8988T (cell line): ENCODE measurements at regions not wholly inside any gene's neighbourhood (a gene's known extent, or its start where the extent isn't known, plus 50 kb on each side); places are given as distances from the start of the nearest gene placed in this dataset.

Experiments used
- DNase-seq: peaks from one replicate; pipeline ENCODE4 v3.0.0; 2011

- peak; percentile 40 for DNase-seq
These were observed 375.7 kb upstream of the CAMK1G start for GRCh38 chr1:209207701-209208286.

DNA sequence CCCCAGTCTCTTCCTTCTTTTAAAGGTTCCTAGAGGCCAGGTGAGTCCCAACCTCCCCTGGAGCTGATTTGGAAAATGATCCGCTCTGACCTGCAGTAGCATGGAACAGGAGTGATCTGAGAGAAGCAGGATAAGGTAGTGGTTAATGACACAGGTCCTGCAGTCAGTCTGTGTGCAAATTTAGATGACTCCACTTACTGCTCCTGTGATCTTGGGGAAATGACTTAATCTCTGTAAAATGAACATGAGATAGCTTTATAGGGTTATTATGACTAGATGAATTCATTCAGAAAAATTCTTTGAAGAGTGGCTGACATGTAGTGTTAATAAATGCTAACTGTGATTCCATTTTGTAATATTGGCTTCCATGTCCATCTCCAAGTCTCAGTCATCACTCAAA, 374.9 kb upstream of the CAMK1G start:
- no peak for DNase-seq

DNA sequence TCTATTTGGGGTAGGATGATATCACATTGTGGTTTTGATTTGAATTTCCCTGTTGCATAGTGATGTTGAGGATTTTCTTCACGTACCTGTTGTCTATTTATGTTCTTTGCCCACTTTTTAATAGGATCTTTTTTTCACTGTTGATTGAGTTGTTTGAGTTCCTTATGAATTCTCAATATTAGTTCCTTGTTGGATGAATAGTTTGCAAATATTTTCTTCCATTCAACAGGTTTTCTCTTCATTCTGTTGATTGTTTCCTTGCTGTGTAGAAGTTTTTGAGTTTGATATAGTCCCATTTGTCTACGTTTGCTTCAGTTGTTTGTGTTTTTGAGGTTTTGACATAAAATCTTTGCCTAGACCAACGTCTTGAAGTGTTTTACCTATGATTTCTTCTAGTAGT, 369.5 kb upstream of the CAMK1G start:
- DNase-seq = no peak

DNA sequence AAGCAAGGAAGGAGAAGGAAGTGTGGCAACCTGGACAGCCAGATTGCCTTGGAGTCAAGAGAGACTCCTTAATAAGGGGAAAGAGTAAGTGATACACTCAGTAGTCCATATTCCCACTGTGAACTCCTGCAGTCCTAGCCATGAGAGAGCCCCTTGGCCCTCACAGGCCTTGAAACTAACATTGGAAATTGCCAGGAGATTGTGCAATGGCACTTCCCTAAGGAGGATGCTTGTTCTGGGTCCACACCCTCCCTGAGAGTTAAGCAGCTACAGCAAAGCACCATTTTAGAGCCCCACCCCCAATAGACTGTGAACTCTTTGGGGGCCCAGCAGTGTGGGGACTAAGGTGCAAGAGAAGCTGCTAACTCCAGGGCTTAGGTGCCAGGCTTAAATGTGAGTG, 367.7 kb upstream of the CAMK1G start:
- DNase-seq = no peak

DNA sequence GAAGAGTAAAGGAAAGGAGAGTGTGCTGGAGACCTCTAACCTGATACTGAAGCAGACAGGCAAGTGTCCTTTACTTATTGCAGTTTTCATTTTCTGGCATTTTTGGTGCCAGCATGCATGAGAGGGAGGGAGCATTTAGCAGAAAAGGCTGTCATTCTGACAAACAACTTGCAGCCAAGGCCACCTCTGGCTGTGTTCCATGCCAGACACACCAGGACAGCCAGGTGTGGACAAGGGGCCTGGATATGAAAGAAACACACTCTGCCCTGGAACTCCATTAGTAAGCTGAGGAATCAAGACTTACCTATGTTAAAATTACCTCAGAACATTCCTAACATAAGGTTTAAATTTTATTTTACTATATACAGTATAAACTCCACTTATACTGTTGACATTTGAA, 365.4 kb upstream of the CAMK1G start:
- DNase-seq = no peak

GRCh38 chr1:209218981-209219380, 364.5 kb upstream of the CAMK1G start:
- no peak for DNase-seq

DNA sequence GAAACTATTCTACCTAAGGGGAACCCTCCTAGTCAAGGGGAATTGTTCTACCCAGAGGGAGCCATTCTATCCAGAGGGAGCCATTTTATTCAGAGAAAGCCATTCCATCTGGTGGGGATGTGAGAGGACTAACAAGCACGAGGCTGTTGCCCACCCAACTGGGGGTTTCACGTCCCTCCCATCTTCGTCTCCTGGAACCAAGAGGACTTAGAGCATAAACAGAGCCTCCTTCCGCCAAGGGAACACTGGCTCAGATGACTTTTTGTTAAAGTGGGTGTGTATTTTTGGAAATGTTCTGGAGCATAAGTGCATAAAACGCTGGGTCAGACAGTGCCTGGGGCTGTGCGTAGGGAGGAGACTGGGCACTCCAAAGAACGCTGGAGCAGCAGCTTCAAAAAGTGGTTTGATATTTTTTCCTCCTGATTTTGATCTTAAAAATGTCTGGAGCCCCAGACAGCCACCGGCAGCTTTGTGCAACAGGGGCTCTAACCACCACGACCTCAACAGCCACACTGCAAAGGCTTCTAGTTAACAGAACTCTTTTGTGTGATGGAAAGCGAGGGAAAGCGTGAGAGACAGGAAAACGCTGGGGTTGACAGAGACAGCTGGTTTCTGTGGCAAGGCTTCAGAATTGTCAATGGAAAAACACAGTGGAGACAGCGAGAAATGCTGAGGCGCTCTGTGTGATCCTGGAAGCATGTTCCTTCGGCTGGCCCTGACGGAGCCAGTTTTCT, 363.6 kb upstream of the CAMK1G start:
- DNase-seq = no peak

- DNase-seq = no peak
These were observed 360.7 kb upstream of the CAMK1G start for GRCh38 chr1:209222826-209223225.

GRCh38 chr1:209223791-209224190, 359.7 kb upstream of the CAMK1G start:
- DNase-seq = no peak

- DNase-seq = no peak
These were observed 358.6 kb upstream of the CAMK1G start for GRCh38 chr1:209224886-209225285.

DNA sequence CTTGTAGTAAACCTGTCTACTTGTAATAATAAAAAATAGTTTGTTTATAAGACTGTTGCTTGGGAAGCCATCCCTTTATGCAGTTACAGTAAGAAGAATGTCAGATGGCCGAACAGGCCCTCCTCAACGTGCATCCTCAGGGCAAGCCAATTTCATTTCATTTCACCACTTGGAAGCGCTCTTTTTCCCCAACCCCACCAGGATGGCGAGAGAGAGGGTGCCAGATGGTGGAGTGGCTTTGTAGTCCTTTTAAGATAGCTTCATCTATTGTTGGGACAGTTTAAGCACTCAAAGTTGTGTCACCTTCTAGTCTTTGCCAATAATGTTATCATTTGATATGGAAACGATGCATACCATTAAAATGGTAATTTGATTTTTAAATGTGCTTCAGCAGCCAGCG, 356.3 kb upstream of the CAMK1G start:
- DNase-seq = no peak

GRCh38 chr1:209227941-209228340, 355.6 kb upstream of the CAMK1G start:
- DNase-seq = no peak

DNA sequence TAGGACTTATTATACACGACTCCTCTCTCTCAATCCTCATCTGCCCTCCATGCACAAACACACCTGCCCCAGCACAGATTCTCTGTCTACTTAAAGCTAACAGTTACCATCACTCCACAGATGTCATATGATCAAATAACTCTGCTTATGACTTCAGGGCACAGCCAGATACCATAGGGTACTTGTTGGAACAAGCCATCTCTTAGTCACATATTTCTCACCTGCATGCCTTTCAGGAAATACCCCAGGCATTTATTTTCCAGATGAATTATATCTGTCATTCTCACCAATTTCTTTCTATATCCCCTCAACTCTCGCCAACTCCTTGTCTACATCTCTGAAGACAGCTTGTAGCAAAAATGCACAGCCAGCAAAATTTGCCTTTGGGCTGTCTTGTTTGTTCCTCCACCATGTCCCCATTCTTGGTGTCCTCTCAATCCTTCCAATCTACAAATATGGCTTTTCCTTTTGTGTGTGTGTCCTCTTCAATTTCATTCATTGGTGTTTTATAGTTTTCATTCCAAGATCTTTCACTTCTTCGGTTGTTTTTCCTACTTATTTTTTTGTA, 353.9 kb upstream of the CAMK1G start:
- DNase-seq = no peak

DNA sequence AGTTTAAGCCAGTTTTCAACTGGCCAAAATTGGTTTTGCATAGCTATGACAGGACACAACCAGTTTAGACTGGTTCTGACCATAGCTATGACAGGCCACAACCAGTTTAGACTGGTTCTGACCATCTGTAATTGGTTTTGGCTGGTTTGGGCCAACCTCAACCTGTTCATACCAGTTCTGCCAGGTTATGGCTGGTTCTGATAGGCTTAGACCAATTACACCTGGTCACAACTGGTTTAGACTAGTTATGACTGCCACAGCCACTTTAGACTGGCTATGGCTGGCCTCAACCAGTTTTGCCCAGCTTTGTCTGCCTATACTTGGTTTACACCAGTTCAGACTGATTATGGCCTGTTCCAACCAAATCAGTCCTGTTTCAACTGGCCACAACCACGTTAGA, 353.2 kb upstream of the CAMK1G start:
- no peak for DNase-seq

DNA sequence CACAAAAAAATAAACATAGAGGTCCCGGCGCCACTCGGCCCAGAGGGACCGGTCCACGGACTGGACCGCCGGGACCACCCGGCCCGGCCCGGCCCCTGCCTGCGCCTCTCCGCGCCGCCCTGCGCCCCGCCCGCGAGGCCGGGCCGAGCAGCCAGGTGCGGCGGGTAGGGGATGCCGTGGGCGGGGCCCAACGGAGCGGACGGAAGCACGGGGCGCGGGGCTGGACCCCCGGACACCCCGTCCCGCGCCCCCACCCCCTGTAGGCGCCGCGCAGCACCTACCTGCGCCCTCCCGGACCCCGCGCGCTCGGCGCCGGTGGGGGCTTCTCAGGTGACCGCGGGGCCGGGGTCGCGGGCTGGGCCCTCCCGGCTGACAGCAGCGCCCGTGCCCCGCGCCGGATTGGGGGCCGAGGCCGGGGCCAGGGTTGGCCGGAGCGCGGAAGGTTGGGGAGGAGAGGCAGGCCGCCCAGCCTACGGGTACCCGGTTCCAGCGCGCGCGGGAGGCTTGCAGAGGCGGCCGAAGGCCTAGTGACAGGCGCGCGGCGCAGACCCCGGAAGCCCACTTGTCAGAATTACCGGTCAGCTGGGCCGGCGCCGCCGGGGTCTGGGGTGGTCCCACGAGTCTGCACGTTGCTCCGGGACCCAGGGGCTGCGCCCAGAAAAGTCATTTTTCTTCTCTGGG, 351.9 kb upstream of the CAMK1G start:
- DNase-seq = no peak

DNA sequence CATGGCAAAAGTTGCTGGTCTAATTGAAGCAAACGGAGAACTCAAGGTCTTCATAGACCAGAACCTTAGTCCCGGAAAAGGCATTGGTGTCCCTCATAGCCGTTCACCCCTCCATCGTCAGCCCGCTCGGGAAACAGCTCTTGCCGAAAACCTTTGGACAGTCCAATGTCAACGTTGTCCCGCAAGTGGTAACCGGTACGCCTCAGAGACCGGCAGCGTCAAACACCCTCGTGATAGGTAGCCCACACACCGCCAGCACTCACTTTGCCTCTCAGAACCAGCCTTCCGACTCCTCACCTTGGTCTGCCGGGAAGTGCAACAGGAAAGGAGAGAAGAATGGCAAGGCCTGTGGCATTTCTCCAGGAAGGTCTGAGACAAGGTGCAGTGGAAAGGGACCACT, 351.3 kb upstream of the CAMK1G start:
- DNase-seq = no peak

- DNase-seq = no peak
These were observed 350.8 kb upstream of the CAMK1G start for GRCh38 chr1:209232759-209233158.

GRCh38 chr1:209235166-209235565, 348.3 kb upstream of the CAMK1G start:
- DNase-seq = no peak

DNA sequence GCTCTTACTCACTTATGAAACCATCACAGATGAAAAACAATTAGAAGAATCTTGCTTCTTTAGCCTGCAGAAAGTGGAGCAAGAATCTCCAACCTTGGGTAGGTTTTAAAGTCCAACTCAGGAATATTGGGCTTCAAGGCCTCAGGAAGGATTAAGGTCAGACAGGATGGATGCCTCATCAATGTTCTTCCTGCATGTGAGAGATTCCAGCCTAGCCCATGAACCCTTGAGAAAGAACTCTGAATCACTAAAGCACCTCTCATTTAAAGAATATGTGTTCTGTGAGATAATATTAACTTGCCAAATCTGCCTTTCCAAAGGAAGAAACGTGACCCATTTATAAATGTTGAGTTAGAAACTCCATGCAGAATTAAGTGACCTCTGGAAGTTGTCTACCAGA, 345.2 kb upstream of the CAMK1G start:
- no peak for DNase-seq

DNA sequence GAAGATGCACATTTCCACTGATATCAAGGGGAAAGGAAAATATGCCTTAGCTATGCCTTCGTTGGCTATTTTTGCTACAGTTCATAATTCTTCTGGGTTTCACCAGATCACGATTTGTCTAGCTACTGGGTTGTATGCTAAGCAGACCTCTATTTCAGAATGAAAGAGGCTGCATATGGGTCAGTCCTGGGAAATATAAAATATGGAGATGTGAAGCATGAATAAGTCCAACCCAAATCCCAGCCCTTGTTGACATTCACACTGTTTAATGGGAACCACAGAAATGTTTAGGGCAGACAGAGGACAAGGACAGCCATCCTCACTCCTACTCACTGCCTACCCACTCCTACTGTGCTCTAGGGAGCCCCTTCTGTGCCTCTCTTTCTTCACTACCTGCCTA, 343.2 kb upstream of the CAMK1G start:
- no peak for DNase-seq

DNA sequence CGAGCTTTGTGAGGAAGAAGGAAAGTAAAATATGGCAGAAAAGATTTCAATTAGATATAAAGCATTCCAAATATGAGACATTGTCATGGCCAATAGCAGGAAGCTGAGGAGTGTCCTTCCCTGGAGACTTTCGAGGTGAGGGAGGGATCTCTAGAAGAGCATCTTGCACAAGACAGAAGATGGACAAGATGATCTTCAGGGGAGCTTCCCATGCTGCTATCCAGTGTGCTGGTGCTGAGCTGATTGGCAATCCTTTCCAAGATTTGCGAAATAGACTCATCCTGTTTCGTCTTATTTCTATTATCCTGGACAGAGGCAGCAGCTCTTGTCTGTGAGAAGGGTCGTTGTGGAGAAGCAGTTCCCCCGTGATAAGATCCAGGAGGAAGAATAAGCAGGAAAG, 342.0 kb upstream of the CAMK1G start:
- DNase-seq = no peak

DNA sequence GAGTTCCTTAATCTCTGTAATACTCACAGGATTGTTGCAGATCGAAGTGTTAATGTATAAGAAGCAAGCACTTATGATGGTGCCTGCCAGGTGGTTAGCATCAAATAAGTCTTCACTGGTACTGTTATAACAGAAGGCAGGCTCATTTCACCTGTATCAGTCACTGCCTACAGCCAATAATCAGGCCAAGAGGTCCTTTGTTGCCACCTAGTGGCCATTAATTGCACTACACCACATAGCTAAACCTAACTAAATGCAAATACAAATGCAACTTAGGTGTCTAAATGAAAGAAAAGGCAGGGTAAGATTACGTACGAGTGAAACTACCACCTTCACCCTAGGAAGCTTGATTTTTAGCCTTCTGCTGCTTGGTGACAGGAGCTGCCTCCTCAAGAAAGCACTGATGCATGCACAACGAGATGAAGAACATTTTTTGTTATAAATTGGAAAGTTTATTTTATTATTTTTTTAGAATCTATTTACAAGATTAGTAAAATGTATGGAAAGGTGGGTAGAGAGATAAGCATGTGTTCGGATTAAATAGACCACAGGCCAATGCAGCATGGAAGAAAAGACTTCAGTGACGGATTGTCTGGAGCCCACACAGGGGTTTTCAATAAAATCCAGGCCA, 334.8 kb upstream of the CAMK1G start:
- DNase-seq = no peak

DNA sequence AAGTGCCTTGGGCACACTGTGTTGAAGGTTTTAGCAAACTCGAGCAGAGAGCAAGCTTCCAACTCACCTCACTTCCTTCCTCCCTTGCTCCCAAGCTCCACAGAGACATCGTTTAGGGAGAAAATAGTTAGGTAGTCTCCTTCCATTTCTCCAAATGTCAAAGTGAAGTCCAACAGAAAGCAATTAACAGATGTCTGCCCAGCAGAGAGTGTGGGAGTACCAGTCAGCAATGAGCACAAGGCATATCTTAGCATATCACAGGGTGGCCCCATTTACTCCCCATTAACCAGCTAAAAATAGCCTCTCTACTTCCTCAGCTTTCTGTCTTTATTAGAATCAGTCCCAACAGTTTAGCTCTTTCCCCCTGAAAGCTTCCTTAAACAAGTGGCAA, 334.2 kb upstream of the CAMK1G start:
- DNase-seq = no peak
